8988T (cell line): ENCODE measurements at regions not wholly inside any gene's neighbourhood (a gene's known extent, or its start where the extent isn't known, plus 50 kb on each side); places are given as distances from the start of the nearest gene placed in this dataset.
"Not testable (repeated sequence)": the region's sequence is repeated elsewhere in the genome, so short reads cannot be mapped to it uniquely, and the experiment has no call there.

Experiments
- DNase-seq: peaks from one replicate; pipeline ENCODE4 v3.0.0; 2011

DNA sequence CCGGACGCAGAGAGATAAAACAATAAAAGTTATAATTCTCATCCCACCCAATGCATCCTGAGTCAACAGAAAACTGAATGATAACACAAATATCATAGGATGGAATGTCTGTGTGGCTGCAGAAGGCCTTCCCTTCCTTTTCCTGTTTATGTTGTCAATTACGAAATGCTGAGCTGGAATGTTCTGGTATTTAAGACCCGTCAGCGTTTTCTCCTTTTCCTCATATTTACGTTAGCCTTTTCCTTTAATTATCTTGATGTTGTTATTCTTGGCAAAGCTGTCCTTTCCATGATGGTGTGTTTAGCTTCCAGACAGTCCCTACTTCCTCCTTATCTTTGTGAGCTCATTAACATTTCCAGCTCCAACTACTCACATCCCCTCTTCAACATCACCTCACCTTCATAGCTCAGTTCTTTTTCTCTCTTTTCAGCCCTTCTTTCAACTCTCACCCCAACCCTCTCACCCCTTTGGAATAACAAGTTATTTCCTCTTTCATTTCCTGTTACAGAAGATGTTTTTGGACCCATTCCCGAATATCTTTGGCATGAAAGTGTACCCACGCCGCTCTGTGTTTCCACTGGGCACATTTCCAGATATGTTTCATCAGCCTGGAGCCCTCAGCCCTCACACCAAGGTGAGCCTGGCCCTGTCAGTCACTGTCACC is 221.6 kb downstream of the NR2F1-AS1 start:
- DNase-seq, result no peak

DNA sequence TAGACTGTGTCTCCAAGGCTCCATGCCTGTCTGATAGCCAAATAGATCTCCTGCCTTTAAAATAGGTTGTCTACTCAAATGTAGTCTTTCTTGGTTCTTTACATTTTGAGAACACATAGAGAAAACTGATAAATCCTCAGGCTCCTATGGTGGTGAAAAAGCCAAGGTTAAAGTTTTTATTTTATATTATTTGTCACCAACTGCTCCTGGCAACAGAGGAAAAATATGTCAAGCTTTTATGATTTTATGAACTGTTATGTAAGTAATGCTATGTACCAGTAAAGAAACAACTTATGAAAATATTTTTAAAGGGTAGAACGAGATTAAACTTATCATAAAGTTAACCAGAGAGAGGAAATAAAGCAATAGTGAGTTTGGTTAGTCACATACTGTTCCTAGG is 222.8 kb downstream of the NR2F1-AS1 start:
- DNase-seq, result no peak

DNA sequence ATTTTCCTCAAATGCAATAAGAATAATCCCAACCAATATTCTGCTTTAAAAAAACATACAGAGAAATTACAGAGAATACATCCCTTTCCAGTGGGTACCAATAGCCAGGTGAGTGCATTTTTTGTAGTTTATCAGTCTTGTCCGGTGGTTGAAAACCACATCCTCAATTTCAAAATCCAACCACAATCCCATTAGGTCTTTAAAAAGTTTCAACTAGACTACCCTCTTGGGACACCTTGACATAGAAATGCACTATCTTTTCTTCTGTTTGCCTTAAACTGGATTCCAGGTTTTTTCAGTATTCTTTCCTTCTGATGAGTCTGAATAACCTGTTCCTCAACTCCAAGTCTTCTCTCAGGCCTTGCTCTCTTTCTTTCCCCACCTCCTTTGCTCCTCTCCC is 223.3 kb downstream of the NR2F1-AS1 start:
- no peak for DNase-seq

DNA sequence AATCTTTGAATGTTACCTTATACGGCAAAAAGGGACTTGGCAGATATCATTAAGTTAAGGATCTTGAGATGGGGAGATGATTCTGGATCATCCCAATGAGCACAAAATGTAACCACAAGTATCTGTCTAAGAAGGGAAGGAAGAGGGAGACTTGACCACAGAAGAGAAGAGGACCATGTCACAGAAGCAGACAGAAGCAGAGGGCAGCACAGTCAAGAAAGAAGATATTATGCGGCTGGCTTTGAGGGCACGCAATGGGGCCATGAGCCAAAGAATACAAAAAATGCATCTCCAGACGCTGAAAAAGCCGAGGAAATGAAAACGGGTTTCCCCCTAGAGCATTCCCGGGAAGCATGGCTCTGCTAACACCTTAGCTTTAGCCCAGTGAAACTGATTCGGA is 225.3 kb downstream of the NR2F1-AS1 start:
- DNase-seq, result no peak

DNA sequence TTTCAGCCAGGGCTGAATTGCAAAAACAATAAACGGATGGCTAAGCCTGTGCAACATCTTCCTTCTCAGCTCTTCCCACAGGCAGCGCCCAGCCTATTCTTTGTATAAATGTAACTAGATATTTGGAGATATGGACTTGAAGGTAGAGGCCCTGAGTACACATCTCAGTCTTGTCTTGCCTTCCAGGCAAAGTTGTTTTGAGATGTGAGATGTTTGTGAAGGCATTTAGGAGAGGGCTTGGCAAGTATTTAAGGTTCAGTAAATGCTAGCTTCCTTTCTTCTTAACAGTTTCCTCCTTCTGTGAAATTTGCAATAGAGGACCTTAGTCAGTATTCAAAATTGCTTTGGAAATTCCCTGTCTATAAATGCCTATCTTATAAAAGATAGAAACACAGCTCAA is 228.8 kb downstream of the NR2F1-AS1 start:
- DNase-seq, result no peak

DNA sequence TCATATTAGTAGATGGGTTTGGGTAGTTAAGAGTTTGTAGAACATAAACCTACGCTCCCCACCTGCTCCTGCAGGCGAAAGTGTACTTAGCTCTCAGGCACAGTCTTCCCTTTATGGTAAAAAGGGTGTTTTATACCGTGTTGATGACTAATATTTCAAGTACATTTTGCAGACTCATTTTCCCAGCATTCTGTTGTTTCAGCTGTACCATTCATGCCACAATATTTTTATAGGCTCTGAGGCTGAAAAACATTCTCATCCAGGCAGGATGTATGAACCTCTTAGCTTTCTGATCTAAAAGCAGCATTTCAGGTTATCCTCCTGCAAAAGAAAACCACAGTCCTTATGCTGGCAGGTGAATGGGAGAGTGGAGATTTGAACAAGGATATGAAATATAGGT is 231.4 kb downstream of the NR2F1-AS1 start:
- no peak for DNase-seq

DNA sequence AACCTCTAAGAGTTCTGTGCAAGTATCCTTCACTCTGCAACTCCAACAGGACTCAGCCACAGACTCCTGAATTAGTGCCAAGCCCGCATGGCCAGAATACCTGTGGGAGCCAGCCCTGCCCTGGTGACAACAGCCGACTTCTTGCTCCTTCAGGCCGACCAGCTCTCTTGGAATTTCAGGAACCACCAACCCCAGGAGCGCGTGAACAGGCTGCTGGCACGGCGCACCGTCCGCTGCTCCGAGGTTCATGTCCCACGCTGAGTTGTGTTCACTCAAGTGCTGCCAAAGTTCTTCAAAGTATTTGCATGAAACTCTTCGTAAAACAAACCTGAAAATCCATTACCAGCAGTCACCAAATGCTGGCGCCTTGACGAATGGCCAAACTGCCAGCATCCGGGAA is 232.8 kb downstream of the NR2F1-AS1 start:
- DNase-seq, result no peak

DNA sequence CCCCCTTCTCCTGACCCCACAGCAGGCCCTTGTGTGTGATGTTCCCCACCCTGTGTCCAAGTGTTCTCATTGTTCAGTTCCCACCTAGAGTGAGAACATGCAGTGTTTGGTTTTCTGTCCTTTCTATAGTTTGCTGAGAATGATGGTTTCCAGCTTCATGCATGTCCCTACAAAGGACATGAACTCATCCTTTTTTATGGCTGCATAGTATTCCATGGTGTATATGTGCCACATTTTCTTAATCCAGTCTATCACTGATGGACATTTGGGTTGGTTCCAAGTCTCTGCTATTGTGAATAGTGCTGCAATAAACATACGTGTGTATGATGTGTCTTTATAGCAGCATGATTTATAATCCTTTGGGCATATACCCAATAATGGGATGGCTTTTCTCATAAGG is 234.2 kb downstream of the NR2F1-AS1 start:
- not testable (repeated sequence) for DNase-seq

DNA sequence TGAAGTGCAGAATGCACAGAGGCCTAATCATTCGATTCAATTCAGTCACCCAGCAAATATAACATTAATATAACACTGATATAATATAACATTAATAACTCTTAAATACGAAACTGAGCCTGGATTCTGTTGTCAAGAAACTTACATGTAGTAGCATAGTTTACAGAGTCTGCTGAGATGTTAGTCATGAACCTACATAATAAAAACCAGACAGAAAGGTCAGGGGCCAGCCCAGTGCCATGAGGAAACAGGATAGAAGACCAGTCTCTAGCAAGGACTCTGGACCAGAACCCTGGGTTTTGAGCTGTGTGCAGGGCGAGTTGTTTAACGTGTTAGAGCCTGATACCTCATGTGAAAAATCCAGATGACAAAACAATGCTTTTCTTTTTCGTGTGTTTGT is 234.7 kb downstream of the NR2F1-AS1 start:
- DNase-seq, result no peak

DNA sequence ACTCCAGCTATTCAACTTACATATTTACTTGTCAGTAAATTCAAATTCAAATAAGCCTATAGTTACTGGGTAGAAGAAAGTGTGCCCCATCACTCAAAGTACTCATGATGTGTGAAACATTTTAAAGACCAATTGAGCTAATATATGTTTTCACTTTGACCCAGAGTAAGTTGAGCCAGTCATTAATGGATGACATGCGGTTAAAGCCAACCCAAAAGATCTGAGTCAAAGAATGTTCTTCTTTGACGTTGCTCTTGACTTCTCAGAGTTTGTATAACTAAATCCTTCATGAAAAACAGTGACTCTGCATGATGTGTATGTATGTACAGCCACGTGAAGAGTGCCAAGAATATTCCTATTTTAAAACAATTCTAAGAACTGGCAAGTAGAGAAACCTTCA is 237.4 kb downstream of the NR2F1-AS1 start:
- DNase-seq, result no peak

DNA sequence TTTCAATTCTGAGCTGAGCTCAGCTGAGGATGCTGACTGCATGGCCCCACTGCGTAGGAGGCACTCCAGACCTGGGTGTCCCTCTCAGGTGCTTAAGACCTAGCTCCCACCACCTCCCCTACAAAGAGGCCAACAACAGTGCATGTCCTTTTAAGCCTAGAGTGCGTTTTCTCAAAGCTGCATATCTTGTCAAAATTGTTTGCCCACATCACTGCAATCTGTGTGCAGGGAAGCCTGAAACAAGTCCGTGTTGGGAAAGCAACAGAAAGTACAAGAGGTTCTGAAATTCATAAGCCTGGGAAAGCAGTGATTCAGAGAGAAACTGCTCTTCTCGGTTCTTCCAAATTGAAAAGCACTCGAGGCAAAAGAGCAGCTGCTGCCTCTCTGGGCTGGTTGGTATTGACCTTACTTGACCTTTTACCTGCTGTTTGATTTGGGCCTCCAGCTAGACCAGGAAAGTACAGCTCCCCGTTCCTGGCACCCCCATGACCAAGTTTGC is 238.4 kb downstream of the NR2F1-AS1 start:
- no peak for DNase-seq

DNA sequence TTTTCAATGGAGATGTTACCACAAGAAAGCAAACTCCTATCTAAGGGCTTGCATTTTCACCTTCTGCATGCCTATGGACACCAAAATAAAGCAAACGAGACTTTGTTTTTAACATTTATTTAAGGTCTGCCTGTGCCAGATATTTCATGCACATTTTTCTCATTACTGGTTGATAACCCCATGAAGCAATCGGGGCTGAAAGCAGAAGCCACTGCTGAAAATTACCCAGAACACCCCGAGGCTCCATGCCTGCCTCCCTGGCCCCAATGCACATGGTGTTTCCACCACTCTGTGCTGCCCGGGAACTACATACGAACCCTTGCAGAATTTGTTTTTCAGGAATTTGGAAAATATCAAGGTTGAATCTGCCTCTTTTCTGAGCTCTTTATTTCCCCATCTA is 240.1 kb downstream of the NR2F1-AS1 start:
- no peak for DNase-seq

DNA sequence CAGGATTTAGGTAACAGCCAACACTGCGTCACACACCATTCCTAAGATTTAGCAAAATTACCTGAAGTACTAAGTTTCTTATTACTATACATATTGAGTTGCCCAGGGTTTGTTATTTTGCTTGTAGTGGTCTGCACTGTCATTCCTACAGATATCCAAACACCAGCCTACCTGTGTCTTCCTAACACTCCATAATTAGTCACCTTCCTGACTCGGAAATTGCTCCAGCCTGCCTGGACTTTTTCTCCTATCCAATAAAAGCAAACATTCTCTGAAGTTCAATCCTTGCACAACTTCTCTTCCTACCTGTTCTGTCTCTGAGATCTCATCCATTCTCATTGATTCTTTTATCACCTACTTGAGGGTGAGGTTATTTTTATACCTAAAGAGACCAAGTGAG is 243.9 kb downstream of the NR2F1-AS1 start:
- no peak for DNase-seq

DNA sequence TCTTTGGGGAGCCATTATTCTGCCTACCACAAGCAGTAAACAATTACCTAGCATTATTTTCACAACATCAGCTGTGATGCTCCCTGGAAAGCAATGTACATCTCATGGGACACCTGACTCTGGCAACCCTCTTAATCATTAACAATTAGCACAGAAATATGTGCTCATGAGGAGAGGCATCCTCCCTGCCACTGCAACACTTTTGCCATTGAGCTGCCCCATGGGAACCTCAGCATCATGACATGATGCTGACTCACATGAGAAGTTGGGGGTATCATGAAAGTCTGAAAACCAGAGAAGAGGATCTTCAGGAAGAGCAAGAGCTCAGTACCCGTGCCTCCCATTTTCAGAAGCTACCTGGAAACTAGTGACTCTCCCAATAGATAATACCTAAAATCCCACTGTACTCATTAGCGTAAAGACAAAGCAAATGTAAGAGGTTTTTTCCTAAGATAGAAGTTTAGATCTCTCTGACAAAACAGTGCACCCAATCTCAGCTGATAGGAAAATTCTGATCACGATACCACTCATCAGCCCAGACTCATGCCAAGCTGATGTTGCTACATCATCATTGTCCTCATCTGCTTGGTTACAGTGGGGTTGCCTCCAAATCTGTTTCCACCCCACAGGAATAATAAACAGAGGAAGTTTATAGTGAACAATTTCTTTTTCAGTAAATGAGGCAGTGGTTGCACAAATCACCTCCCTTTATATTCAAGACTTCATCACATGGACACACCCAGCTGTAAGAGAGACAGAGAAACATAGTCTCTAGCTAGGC is 244.5 kb downstream of the NR2F1-AS1 start:
- DNase-seq, result no peak

DNA sequence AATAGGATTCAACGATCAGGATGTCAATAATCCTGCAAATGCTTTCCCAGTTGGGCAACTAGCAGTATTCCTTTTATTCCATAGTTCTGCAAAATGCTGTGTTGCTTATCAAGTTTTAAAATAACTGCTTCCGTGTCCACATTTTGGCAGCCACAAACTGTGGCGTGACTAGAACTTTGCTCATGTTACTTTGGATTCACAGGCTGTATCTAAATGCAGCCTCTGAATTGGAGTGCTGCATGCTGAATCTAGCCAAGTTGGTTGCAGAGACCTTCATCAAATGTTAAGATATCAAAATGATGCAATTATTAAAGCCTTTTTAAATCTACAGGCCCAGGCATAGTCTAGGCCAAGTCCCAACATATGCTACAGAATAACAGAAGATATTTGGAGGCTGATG is 249.2 kb downstream of the NR2F1-AS1 start:
- DNase-seq, result no peak

DNA sequence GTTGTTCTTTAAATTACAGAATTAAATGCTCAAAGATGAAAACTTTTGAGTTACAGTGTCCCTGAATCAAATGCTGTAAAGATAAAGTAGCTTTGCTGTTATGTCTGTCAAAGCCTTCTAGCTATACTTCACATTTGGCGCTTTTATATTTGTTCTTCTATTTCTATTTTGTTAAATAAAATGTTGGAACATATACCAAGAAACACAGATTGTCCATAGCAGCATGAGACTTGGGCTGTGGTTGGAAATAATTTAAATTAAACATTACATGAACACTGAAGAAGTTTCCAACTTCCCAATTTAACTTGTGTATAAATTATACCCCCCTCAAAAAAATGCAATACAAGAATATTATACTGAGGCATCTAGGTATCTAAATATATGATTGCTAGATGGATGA is 249.8 kb downstream of the NR2F1-AS1 start:
- no peak for DNase-seq

DNA sequence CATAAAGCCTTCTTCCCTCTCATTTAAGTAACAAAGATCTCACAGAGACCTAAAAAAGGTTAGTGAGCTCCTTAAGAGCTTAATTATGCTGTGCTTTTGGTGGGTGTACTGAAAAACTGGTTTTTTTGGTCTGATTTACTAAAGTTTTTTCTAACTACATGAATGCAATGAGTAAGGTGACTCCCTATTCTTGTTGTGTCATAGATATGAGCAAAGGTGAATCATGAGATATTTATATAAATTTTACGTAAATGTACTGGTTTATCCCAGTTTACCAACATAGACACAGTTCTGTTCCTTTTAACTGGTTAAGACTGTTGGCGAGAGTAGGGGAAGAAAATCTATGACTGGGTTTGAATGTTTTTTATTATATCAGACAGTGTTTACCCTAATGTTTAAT is 250.5 kb downstream of the NR2F1-AS1 start:
- DNase-seq, result no peak

DNA sequence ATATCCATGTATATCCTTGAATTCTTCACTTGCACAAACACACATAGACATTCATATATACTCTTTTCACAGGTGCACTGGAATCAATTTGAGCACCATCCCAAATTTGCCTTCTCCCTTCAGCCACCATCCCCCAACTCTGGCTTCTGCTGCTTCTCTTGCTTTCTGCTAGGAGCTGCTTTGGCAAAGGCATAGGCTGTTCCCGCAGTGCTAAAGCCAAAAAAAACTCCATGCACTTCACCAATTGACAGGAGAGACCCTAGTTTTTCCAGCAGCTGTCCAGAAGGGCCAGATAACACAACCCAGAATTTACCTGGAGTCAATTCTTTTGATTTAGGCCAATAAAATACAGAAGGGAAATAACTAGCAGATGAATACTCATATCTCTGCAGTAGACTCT is 251.3 kb downstream of the NR2F1-AS1 start:
- DNase-seq, result no peak

DNA sequence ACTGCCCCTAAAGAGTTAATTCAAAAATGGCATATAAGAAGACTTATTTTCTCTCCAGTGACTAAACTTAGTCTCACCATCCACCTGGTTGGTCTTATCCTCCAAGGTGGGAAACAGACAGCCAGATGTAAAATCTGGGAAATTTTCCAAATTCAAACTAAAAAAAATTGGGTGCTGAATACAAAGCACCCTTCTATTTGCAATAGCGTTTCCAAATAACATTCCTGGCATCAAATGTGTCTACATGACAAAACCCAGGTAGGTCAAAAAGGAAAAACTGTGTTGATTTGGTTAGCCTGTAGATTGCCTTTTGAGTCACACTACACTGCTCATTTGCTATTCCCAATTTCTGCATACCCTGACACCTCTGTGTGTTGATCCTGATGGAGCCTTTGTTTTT is 252.2 kb downstream of the NR2F1-AS1 start:
- DNase-seq, result no peak

DNA sequence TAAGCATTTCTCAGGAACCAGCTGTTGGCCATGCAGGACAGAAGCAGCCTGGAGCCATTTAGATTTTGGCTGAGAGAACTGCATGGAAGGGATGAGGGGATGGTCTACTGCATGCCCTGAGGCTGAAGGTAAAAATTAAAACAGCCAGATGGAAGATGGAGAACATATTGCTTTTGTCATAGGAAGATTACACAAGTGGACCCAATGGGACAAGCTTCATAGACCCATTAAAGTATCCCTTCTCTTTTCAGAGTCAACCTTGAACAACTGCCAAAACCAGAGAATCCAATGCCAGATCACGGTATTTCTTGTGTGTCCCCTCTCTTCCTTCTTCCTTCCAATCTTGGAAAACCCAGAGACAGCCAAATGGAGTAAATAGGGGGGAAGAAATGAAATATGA is 253.4 kb downstream of the NR2F1-AS1 start:
- DNase-seq, result no peak

DNA sequence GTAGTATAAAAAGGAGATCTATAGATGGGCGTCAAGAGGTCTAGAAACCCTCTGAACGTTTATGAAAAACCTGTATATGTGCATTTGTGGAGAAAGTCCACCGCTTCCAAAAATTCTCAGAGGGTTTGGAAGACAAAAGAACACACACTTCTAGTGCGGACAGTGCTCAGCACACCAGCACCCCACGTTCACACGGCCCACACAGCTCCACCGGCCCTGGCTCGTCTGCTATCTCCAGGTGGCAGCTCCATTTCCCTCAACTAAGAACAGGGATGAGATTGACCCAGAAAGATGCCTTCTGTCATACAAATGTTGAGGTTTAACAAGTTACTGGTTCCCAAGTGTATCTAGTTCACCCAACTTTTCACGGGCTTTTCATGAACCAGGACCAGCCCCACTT is 255.1 kb downstream of the NR2F1-AS1 start:
- DNase-seq, result no peak

DNA sequence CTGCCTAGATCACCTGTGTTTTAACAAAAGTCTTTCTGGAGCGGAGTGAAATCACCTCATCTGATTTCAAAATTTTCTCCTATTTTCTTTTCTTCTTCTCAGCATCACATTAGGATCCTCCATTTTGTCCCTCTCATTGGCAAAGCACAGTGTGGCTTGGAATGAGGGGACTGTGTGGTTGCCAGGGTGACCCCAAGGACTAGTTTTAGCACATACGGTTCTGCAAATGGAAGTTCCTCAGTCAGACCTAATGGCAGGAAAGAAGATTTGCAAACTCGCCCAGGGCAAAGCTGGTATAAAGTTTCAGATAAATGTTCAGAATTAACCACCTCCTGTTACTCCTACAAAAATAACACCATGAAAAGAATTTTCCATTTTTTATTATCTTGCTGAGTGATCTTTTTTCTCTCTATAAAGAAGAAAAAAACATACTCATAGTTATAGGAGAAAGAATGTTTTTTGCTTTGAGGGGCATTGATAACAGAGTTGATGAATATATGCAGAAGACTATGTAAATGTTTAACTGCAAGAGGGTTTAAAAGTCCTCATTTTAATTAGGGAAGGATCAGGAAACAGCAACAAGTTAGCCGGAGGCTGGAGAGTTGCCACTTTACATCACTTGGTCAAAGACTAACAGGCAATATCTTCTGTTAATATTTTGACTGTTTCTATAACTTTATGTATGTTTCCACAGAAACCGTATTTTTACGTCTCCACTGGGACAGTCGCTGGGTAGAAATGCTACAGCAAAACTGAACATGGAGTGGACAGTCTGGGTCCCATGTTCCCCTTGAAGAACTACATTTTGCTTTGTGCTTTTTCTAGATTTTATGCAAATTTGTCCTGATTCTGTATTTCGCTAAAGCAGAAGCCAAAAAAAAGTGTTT is 257.8 kb downstream of the NR2F1-AS1 start:
- no peak for DNase-seq

DNA sequence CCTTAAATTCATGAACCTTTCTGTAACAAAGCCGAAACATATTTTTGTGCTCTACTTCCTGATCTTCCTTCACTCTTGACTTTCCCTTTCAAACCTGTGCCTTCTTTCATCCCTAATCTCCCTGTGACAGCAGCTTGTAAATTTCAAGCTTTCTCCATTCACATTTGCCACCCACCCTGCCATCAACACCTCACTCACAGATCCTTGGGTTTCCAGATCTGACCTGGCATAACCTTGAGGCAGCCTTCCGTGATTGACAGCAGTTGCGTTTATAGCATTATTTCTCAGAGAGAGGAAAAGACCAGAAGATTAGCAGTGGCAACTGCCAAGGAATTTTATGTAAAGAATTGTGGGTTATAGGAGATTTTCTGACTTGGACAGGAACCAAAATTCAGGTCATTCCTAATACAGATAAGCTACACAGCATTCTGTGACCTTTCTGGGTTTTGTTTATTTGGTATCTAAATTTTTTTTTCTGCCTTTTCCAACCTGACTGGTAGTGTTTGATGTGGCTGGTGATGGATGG is 260.0 kb downstream of the NR2F1-AS1 start:
- DNase-seq, result no peak
